ENCODE measurements at regions not wholly inside any gene's neighbourhood (a gene's known extent, or its start where the extent isn't known, plus 50 kb on each side); places are given as distances from the start of the nearest gene placed in this dataset.

GRCh38 chr18:70671889-70672565 is 383.2 kb downstream of the SOCS6 start:
- no peak for DNase-seq (ENCODE audit: low spot score)

DNA sequence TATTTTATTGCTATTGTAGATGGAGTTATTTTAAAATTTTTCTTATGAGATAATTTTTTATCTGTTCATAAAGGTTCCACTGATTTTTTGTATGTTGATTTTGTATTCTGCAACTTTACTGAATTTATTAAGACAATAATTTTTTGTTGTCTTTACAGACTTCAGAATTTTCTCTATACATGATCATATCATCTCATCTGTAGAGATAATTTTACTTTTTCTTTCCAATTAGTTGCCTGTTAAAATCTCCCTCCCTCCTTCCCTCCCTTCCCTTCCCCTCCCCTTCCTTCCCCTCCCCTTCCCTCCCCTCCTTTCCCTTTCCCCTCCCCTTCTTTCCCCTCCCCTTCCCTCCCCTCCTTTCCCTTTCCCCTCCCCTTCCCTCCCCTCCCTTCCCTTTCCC is 378.1 kb downstream of the SOCS6 start:
- DNase-seq (ENCODE audit: low spot score), result no peak

GRCh38 chr18:70663141-70663540 is 374.3 kb downstream of the SOCS6 start:
- DNase-seq (ENCODE audit: low spot score), result no peak

DNA sequence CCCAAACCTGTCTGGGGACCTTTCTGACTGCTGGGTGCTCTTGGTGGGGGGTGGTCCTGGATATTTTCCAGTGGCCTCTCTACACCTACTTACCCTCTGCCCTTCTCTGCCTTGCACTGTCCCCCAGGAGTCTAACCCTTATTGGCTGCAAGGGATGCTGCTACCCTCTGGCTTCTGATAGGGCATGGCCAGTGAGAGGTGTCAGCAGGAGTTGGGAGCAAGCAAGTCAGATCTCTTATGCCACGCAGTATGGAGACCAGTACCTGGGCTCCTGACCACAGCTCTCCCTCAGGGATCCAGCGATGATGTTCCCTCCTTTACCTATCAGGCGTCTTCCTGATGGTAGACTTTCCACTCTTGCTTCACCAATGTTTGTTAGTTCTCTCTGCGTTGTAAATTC is 373.7 kb downstream of the SOCS6 start:
- DNase-seq (ENCODE audit: low spot score), result no peak

GRCh38 chr18:70659036-70659925 is 370.4 kb downstream of the SOCS6 start:
- no peak for DNase-seq (ENCODE audit: low spot score)

DNA sequence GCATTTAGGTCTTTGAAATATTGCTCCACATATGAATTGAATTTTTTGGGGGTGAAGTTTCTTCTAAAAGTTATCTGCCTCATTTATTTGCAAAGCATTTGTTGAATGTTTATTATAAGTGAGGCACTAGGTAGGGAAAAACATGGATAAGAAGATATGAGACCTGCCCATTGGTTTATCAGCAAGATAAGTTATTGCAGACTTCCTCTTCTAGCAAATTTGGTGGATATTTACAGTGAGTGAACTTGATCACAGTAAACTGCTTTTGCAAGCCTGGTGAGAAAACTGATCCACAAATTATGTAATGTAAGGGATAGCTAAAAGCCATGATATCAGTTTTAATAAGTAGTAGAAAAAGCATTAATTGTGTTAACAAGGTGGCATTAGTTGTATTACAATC is 364.8 kb downstream of the SOCS6 start:
- DNase-seq (ENCODE audit: low spot score), result no peak

- no peak for DNase-seq (ENCODE audit: low spot score)
Observed at GRCh38 chr18:70650878-70651277, 362.0 kb downstream of the SOCS6 start.

DNA sequence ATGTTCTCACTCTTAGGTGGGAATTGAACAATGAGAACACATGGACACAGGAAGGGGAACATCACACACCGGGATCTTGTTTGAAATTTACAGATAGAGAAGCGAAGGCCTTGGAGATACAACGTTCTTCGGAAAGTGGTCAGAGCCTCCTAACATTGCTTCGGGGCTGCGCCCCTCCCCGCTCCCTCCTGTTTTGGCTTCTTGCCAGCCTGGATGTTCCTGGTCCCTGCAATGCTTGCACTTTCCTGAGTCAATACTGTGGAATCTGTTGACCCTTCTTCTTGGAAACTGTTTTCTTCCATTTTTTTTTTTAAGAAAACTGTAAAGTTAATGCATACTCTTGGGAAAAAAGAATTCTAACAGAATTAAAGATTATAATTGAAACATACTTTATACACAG is 360.8 kb downstream of the SOCS6 start:
- no peak for DNase-seq (ENCODE audit: low spot score)

DNA sequence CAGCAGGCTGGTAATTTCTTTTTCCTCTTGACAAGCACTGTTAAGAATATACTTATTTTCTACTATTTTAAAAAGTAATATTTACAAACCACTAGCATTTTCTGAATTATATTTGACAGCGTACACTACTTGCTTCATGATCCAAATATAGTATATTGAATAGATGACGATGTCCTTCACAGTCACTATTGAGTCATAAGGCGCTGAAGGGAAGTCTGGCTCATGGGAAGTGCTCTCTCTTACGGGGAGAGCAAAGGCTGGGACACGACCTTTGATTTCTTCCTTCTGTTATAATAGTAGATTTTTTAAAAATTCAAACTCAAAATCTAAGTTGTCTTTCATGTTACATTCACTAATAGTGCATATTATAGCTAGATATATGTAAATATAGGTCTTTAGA is 357.1 kb downstream of the SOCS6 start:
- no peak for DNase-seq (ENCODE audit: low spot score)

DNA sequence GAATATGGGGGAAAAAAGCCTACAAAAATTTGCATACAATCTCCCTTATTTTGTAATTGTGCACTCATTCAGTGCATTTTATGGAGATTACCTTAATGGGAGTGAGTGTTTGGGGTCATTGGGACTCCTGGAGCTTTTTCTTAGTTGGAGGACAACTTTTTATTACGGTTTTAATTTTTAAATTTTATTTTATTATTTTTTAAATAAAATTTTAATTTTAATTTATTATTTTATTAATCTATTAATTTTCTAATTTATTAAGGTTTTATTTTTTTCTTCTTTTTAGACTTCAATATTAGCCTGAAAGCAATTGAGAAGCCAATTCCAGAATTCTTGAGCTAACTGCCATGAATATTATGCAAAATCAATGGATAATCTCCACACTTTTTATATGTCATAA is 355.0 kb downstream of the SOCS6 start:
- no peak for DNase-seq (ENCODE audit: low spot score)

DNA sequence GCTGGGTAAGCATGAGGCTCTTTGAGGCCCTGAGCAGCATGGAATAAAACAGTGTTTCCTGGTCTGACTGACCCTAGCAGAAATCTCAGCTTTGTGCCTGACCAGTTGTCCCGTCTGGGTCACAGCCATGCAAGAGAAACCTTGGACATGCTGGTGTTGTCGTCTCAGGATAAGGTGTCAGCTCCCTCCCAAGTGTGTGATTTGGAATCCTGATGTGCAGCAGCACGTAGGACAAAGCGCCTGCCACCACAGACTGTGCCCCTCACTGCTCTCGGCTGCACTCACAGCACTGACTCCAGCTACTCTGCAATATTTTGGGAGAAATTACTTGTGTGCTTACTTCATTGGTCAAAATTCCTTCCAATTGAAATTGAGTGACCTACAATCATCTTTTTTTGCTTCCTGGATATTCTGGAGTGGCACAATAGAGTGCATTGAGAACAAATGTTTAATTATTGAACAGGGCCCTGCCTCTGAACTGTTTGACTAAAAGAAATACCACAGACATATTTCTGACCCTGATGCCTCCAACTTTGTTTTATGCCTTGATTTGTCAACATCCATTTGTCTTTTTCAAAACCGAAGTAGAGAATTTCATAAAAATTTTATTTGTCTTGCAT is 352.4 kb downstream of the SOCS6 start:
- DNase-seq (ENCODE audit: low spot score), result no peak

DNA sequence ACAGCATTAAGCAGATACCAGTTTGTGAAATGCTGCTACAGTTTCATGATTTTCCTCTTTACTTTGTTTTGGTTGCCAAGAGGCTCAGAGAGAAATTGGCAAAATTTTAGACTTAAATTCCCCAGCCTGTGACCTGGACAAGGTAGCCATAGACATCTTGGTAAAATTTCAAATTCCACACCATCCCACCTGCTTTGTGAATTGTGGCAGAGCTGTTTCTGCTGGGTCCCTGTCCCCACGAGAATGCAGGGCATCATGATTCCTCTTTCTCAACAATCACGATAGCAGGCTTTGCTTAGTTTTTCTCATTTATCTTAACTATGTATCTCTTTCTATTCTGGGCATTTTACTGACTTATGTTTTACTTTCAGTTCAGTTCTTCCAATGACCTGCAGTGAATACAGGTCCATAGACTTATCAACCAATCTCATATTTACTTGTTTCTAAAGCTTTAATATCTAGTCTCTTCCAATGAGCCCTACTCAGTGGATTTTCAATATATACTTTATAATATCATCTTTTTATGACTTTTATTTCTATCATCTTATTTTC is 351.6 kb downstream of the SOCS6 start:
- DNase-seq (ENCODE audit: low spot score), result no peak

GRCh38 chr18:70636991-70637390 is 348.1 kb downstream of the SOCS6 start:
- no peak for DNase-seq (ENCODE audit: low spot score)

DNA sequence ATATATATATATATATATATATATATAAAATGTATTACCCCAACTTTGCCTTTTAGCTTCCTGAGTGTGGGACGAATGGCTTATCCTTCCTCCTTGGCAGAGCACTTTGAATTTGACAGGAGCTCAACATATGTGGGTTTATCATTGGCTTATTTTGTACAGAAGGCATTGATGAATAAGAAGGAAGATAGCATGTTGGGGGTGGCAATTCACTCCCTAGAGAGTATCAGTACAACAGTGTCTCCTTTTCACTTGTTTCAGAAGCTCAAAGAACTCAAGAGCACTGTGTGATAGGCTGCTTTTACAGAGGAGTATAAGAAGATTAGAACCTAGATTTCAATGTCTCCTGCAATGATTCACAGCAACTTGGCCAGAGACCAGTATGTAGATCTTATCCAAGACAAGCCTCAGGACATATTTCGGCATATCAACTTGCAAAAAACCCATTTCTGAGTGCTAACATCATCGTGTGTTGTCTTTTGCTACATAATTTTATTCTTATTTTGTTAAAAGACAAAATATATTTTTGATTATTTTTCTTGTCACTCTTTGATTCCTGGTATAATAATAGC is 345.8 kb downstream of the SOCS6 start:
- DNase-seq (ENCODE audit: low spot score), result no peak

DNA sequence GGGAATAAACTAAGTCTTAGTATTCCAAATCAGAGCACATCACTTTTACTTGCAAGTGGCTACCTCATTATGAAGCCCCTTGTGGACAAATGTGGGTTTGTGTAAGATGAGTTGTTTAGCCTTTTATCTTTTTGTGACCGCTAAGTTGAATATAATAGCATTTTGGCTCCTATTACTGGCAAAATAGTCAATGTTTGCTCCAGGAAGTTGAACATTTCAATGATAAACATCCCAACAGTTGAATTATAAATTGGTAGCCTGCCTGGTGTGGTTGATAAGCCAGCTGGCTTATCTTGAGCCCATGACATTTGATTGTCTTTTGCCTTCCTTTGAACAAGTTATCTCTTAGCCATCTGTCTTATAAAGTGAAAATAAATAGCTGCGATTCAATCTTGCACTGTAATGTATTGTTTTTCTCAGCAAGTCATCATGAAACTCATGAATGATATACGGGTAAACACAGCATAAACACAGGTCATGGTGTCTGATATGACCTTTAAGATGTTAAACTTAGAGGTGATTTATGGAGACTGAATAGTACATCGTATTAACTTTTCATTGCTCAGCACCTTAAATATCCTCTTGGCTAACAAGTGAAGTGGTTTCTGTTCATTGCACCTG is 338.4 kb downstream of the SOCS6 start:
- no peak for DNase-seq (ENCODE audit: low spot score)

- DNase-seq (ENCODE audit: low spot score), result no peak
Observed at GRCh38 chr18:70622622-70623419, 334.0 kb downstream of the SOCS6 start.

GRCh38 chr18:70621710-70622109 is 332.9 kb downstream of the SOCS6 start:
- DNase-seq (ENCODE audit: low spot score), result no peak

GRCh38 chr18:70620837-70621612 is 332.2 kb downstream of the SOCS6 start:
- no peak for DNase-seq (ENCODE audit: low spot score)

- no peak for DNase-seq (ENCODE audit: low spot score)
Observed at GRCh38 chr18:70617020-70617763, 328.3 kb downstream of the SOCS6 start.
